Keratinocyte (primary cell): ENCODE measurements at regions not wholly inside any gene's neighbourhood (a gene's known extent, or its start where the extent isn't known, plus 50 kb on each side); places are given as distances from the start of the nearest gene placed in this dataset.

ENCODE experiments used
- DNase-seq: peaks from one replicate; pipeline ENCODE4 v3.0.0-alpha.2; 2011; ENCODE audit warnings: low read depth, missing footprints, low spot score
- FAIRE-seq: peaks from 2 replicates; lab custom pipeline; 2011; peaks lifted over from hg19 to GRCh38; lab: Jason Lieb, UNC
- H2AFZ ChIP-seq: 2 replicates; pipeline ENCODE4 v1.6.0; 2012; ENCODE audit warnings: low read length, control low read depth, inconsistent platforms; ENCODE audit not compliant: control insufficient read depth
- H3K27ac ChIP-seq: 2 replicates; pipeline ENCODE4 v1.5.1; 2011; ENCODE audit warnings: low read length; ENCODE audit not compliant: control insufficient read depth, insufficient read depth
- H3K27me3 ChIP-seq: 3 replicates; pipeline ENCODE4 v1.6.0; 2011; ENCODE audit warnings: low read length; ENCODE audit not compliant: control insufficient read depth, insufficient read depth; ENCODE audit errors: extremely low read depth
- H3K36me3 ChIP-seq, 2 experiments: 2 replicates in 1 of 2; 3 replicates in 1 of 2; pipeline ENCODE4 v1.5.1; 2011; ENCODE audit warnings: low read length in 2 of 2, mild to moderate bottlenecking in 1 of 2; ENCODE audit not compliant: control insufficient read depth in 2 of 2, insufficient read depth in 2 of 2; ENCODE audit errors: extremely low read depth in 1 of 2
- H3K4me1 ChIP-seq: 3 replicates; pipeline ENCODE4 v1.5.1; 2011; ENCODE audit warnings: low read length; ENCODE audit not compliant: control insufficient read depth, insufficient read depth; ENCODE audit errors: extremely low read depth
- H3K4me2 ChIP-seq: 3 replicates; pipeline ENCODE4 v1.6.0; 2011; ENCODE audit warnings: low read depth, low read length; ENCODE audit not compliant: control insufficient read depth, insufficient read depth; ENCODE audit errors: extremely low read depth
- H3K4me3 ChIP-seq, 3 experiments: fragments of 200-600 bp in 1 of 3; sonication (generic) in 1 of 3; 2 replicates in 2 of 3; 3 replicates in 1 of 3; pipeline ENCODE4 v1.5.1; 2011 to 2016; ENCODE audit warnings: low read length in 3 of 3, mild to moderate bottlenecking in 3 of 3, control low read depth in 2 of 3, inconsistent platforms in 1 of 3, low read depth in 1 of 3, mixed read lengths in 1 of 3, mixed run types in 1 of 3, moderate library complexity in 1 of 3; ENCODE audit not compliant: control insufficient read depth in 2 of 3, insufficient read depth in 2 of 3; ENCODE audit errors: extremely low read depth in 1 of 3
- H3K79me2 ChIP-seq: 2 replicates; pipeline ENCODE4 v1.6.0; 2012; ENCODE audit warnings: low read length; ENCODE audit not compliant: control insufficient read depth, insufficient read depth
- H3K9ac ChIP-seq: 3 replicates; pipeline ENCODE4 v1.6.0; 2011; ENCODE audit warnings: low read length; ENCODE audit not compliant: control insufficient read depth, insufficient read depth; ENCODE audit errors: extremely low read depth
- H3K9me1 ChIP-seq: 3 replicates; pipeline ENCODE4 v1.6.0; 2011; ENCODE audit warnings: low read length; ENCODE audit not compliant: control insufficient read depth, insufficient read depth; ENCODE audit errors: extremely low read depth
- H3K9me3 ChIP-seq: 2 replicates; pipeline ENCODE4 v1.5.1; 2012; ENCODE audit warnings: low read depth, low read length; ENCODE audit not compliant: control insufficient read depth
- H4K20me1 ChIP-seq: 3 replicates; pipeline ENCODE4 v1.6.0; 2011; ENCODE audit warnings: low read length; ENCODE audit not compliant: control insufficient read depth, insufficient read depth; ENCODE audit errors: extremely low read depth
- CTCF ChIP-seq, 3 experiments: IDR thresholded peaks in 1 of 3; conservative IDR thresholded peaks in 1 of 3; optimal IDR thresholded peaks in 1 of 3; 2 replicates in 2 of 3; 3 replicates in 1 of 3; pipeline versions ENCODE3 to v1.5.1; 2011; ENCODE audit warnings: low read length in 3 of 3, mild to moderate bottlenecking in 3 of 3, moderate library complexity in 2 of 3, control low read depth in 1 of 3, inconsistent platforms in 1 of 3; ENCODE audit not compliant: insufficient read depth in 2 of 3; ENCODE audit errors: extremely low read depth in 1 of 3
- dilution Hi-C: fragments of 300-500 bp; cut with MboI; formaldehyde crosslinking; loops from one replicate; pipeline ENCODE4 v1.7.0; 2020; ENCODE audit warnings: low sequenced_read_pairs; ENCODE audit not compliant: extremely low pct_ligation_motif_present

DNA sequence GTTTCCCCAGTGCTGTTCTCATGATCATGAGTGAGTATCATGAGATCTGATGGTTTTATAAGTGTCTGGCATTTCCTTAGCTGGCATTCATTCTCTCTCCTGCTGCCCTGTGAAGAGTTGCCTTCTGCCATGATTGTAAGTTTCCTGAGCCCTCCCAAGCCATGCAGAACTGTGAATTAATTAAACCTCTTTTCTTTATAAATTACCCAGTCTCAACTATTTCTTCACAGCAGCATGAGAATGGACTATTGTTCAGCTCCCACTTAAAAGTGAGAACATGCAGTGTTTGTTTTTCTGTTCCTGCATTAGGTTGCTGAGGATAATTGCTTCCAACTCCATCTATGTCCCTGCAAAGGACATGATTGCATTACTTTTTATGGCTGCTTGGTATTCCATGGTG, 311.7 kb upstream of the CTSO start:
- no peaks in the 10 kb centered on the region for H4K20me1 ChIP-seq
- H3K27ac ChIP-seq = no peak overlapping the region
- no peak overlapping the region for H2AFZ ChIP-seq
- FAIRE-seq (no peak), DNase-seq (no peak)
- dilution Hi-C loops = no loop called here
- H3K4me2 ChIP-seq = no peak overlapping the region
- no peaks in the 10 kb centered on the region for H3K79me2 ChIP-seq
- peaks cover 5% of the 10 kb centered on the region for H3K9me3 ChIP-seq
- no peak overlapping the region for H3K4me3 ChIP-seq
- no peaks in the 10 kb centered on the region for H3K9me1 ChIP-seq
- TF ChIP-seq CTCF (optimal IDR thresholded peaks at IDR 0.05 in 1 of 3, IDR thresholded peaks at IDR 0.05 in 1 of 3, conservative IDR thresholded peaks at IDR 0.05 in 1 of 3; ENCODE audit: extremely low read depth in 1 of 3, insufficient read depth in 2 of 3, low read length in 3 of 3) = no peak
- no peaks in the 10 kb centered on the region for H3K27me3 ChIP-seq
- H3K36me3 ChIP-seq = no peaks in the 10 kb centered on the region
- H3K9ac ChIP-seq = no peak overlapping the region
- peaks cover 10% of the 10 kb centered on the region for H3K4me1 ChIP-seq

GRCh38 chr4:156261230-156261629, 307.6 kb upstream of the CTSO start:
- dilution Hi-C loops = no loop called here
- TF ChIP-seq CTCF (optimal IDR thresholded peaks at IDR 0.05 in 1 of 3, IDR thresholded peaks at IDR 0.05 in 1 of 3, conservative IDR thresholded peaks at IDR 0.05 in 1 of 3; ENCODE audit: extremely low read depth in 1 of 3, insufficient read depth in 2 of 3, low read length in 3 of 3) = no peak
- FAIRE-seq = peak; percentile 80

More at GRCh38 chr4:156261230-156261629, 307.6 kb upstream of the CTSO start:
- no peak overlapping the region for H3K27ac ChIP-seq
- peak; percentile 38 for DNase-seq
- no peak overlapping the region for H2AFZ ChIP-seq
- H4K20me1 ChIP-seq = no peaks in the 10 kb centered on the region
- no peaks in the 10 kb centered on the region for H3K36me3 ChIP-seq
- no peaks in the 10 kb centered on the region for H3K9me1 ChIP-seq
- H3K4me1 ChIP-seq = peaks cover 10% of the 10 kb centered on the region
- peaks cover 5% of the 10 kb centered on the region for H3K9me3 ChIP-seq
- peak overlapping the region; percentile 4 for H3K4me2 ChIP-seq
- no peak overlapping the region for H3K9ac ChIP-seq
- H3K27me3 ChIP-seq = no peaks in the 10 kb centered on the region
- H3K4me3 ChIP-seq = no peak overlapping the region
- no peaks in the 10 kb centered on the region for H3K79me2 ChIP-seq
